ENCODE measurements at regions not wholly inside any gene's neighbourhood (a gene's known extent, or its start where the extent isn't known, plus 50 kb on each side); places are given as distances from the start of the nearest gene placed in this dataset.

DNA sequence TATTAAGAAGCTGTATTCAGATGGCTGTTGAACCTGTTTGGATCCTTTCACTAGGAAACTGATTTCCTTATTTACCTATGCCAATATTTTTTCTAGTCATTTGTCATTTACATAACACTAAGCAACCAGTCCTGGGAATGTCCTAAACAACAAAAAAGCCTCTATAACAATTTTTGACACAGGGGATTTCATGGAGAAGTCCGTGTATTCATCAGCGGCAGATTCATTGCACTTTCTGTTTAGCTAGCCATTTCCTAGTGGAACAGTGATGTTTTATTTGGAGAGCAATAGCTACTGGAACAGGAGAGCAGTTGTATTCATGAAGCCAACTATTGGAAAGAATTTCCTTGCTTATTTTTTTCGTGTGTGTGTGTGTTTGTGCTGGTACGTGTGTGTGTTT lies 604.3 kb upstream of the POU3F3 start (continued):
- TF ChIP-seq, protein P1, sequence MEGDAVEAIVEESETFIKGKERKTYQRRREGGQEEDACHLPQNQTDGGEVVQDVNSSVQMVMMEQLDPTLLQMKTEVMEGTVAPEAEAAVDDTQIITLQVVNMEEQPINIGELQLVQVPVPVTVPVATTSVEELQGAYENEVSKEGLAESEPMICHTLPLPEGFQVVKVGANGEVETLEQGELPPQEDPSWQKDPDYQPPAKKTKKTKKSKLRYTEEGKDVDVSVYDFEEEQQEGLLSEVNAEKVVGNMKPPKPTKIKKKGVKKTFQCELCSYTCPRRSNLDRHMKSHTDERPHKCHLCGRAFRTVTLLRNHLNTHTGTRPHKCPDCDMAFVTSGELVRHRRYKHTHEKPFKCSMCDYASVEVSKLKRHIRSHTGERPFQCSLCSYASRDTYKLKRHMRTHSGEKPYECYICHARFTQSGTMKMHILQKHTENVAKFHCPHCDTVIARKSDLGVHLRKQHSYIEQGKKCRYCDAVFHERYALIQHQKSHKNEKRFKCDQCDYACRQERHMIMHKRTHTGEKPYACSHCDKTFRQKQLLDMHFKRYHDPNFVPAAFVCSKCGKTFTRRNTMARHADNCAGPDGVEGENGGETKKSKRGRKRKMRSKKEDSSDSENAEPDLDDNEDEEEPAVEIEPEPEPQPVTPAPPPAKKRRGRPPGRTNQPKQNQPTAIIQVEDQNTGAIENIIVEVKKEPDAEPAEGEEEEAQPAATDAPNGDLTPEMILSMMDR (conservative IDR thresholded peaks at IDR 0.05; ENCODE audit: low read depth in 2 of 2) = no peak
- no peak for TF ChIP-seq NANOG (IDR thresholded peaks at IDR 0.05; ENCODE audit: borderline replicate concordance)
- TF ChIP-seq, protein P2, sequence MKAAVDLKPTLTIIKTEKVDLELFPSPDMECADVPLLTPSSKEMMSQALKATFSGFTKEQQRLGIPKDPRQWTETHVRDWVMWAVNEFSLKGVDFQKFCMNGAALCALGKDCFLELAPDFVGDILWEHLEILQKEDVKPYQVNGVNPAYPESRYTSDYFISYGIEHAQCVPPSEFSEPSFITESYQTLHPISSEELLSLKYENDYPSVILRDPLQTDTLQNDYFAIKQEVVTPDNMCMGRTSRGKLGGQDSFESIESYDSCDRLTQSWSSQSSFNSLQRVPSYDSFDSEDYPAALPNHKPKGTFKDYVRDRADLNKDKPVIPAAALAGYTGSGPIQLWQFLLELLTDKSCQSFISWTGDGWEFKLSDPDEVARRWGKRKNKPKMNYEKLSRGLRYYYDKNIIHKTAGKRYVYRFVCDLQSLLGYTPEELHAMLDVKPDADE (IDR thresholded peaks at IDR 0.05) = no peak
- TF ChIP-seq ZNF331 (CRISPR knock-in tag; IDR thresholded peaks at IDR 0.05; ENCODE audit: low read depth) = no peak
- TF ChIP-seq EZH2 (IDR thresholded peaks at IDR 0.05; ENCODE audit: low read depth, unreplicated experiment) = no peak

DNA sequence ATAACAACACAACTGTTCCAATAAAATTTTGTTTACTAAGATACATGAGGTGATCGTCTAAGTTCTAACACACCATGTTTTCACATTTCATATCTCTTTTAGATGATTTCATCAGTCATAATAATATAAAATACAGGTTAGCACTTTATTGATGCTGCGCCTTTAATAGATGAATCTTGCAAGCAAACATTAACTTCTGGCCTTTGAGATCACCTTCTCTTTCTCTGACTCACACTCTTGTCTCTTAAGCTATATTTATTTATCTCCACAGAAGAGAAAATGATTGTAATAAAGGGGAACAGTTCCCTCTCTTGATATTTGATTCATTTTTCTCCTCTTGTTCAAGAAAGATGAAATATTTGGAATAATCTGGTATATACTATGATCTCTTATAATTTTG lies 603.3 kb upstream of the POU3F3 start:
- H3K27ac ChIP-seq (ENCODE audit: low read depth) = no peak overlapping the region
- H3K27me3 Mint-ChIP-seq (ENCODE audit: insufficient read depth, low read depth, poor library complexity) = no peaks in the 10 kb centered on the region
- ATAC-seq (no peak), DNase-seq (ENCODE audit: low spot score) (no peak)
- no peaks in the 10 kb centered on the region for H4K20me1 ChIP-seq (replicated peaks; ENCODE audit: insufficient read depth)
- H3K36me3 Mint-ChIP-seq (ENCODE audit: low read depth) = no peaks in the 10 kb centered on the region; the same call in 2 of the 3 replicates
- no peaks in the 10 kb centered on the region for H3K36me3 ChIP-seq (ENCODE audit: insufficient read depth)
- no peaks in the 10 kb centered on the region for H3K9me2 ChIP-seq (ENCODE audit: insufficient read depth)
- no peak overlapping the region for H3K27ac Mint-ChIP-seq
- no peaks in the 10 kb centered on the region for H3K79me2 ChIP-seq (replicated peaks; ENCODE audit: insufficient read depth)
- no peak overlapping the region for H3K4me3 ChIP-seq
- H3K4me3 Mint-ChIP-seq = no peak overlapping the region
- TF ChIP-seq, protein P2 (IDR thresholded peaks at IDR 0.05) = no peak
- TF ChIP-seq, protein P1 (conservative IDR thresholded peaks at IDR 0.05; ENCODE audit: low read depth in 2 of 2) = no peak
- TF ChIP-seq ZNF114 (CRISPR knock-in tag; IDR thresholded peaks at IDR 0.05) = no peak
- no peak for TF ChIP-seq EZH2phosphoT487 (IDR thresholded peaks at IDR 0.05; ENCODE audit: unreplicated experiment)
- TF ChIP-seq JUNB (IDR thresholded peaks at IDR 0.05; ENCODE audit: unreplicated experiment) = no peak
- no peak for TF ChIP-seq STAT1 (IDR thresholded peaks at IDR 0.05; ENCODE audit: unreplicated experiment)
- TF ChIP-seq CREB1 (CRISPR knock-in tag; IDR thresholded peaks at IDR 0.05; ENCODE audit: low read depth) = no peak
- no peak for TF ChIP-seq NANOG (IDR thresholded peaks at IDR 0.05; ENCODE audit: borderline replicate concordance)
- TF ChIP-seq EZH2 (IDR thresholded peaks at IDR 0.05; ENCODE audit: low read depth, unreplicated experiment) = no peak
- no peak for TF ChIP-seq ZNF331 (CRISPR knock-in tag; IDR thresholded peaks at IDR 0.05; ENCODE audit: low read depth)
- H3K27me3 ChIP-seq (ENCODE audit: insufficient read depth) = no peaks in the 10 kb centered on the region
- H3F3A ChIP-seq (replicated peaks; ENCODE audit: low read depth) = no peaks in the 10 kb centered on the region
- H3K4me1 Mint-ChIP-seq = peaks cover 3% of the 10 kb centered on the region; the same call in 1 of the 3 replicates
- no peaks in the 10 kb centered on the region for H3K4me1 ChIP-seq (ENCODE audit: insufficient read depth)
- H3K9me3 Mint-ChIP-seq = no peaks in the 10 kb centered on the region; the same call in 1 of the 3 replicates
- no peak overlapping the region for H3K4me2 ChIP-seq
- H2AFZ ChIP-seq = no peak overlapping the region
